ENCODE measurements at regions not wholly inside any gene's neighbourhood (a gene's known extent, or its start where the extent isn't known, plus 50 kb on each side); places are given as distances from the start of the nearest gene placed in this dataset.

DNA sequence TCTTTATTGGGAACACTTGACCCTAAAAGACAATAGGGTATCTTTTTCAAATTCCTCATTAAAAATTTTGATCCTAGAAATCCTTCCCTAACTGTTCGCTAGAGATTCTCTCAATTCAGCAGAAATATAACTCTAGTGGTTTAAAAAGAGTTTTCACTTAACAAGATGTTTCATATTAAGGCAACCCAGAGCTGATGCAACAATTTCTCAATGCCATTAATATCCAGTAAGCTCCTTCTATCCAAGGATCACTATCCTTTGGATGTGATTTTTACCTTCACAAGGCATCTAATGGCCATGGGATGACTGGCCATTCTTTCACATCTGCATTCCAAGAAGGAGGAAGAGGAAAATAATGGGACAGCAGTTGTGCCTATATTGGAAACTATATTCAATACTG is 183.4 kb downstream of the ANKRD50 start:
- intact Hi-C loops (cut with DNase I), result no loop called here
- no peaks in the 10 kb centered on the region for H3K27me3 ChIP-seq
- ATAC-seq (no peak), DNase-seq (no peak)
- H3K9me3 ChIP-seq, result no peaks in the 10 kb centered on the region
- no peak overlapping the region for H3K27ac ChIP-seq
- no peaks in the 10 kb centered on the region for H3K36me3 ChIP-seq
- TF ChIP-seq, protein P1, sequence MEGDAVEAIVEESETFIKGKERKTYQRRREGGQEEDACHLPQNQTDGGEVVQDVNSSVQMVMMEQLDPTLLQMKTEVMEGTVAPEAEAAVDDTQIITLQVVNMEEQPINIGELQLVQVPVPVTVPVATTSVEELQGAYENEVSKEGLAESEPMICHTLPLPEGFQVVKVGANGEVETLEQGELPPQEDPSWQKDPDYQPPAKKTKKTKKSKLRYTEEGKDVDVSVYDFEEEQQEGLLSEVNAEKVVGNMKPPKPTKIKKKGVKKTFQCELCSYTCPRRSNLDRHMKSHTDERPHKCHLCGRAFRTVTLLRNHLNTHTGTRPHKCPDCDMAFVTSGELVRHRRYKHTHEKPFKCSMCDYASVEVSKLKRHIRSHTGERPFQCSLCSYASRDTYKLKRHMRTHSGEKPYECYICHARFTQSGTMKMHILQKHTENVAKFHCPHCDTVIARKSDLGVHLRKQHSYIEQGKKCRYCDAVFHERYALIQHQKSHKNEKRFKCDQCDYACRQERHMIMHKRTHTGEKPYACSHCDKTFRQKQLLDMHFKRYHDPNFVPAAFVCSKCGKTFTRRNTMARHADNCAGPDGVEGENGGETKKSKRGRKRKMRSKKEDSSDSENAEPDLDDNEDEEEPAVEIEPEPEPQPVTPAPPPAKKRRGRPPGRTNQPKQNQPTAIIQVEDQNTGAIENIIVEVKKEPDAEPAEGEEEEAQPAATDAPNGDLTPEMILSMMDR (IDR thresholded peaks at IDR 0.05), result no peak
- no peaks in the 10 kb centered on the region for H3K4me1 ChIP-seq
- no peak overlapping the region for H3K4me3 ChIP-seq

DNA sequence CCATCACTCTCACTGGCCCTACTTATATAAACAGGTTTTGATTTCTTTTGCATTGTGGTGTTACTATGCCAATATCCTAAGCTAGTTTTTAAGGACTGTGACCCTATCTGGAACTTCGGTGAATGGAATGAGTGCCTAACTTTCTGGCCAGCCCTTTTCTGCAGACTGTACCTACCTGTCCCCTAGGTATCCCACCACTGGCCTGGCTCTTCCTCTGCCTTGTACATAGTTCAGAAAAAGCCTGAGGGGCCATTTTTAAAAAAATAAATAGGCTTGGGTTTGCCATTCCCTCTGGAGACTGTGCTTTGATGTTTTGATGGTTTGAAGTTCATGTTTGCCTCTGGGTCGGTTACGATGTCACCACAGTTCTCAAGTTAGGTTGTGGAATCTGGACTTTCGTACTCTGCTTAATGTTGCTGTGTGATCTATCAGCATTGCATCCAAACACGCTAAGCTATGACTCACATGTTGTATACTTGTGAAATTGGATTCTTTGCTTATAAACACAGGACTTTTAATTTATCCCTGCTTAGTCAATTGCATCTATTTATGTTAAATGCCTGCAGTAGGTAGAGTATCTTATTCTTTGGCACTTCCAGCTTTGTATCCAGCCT is 182.0 kb downstream of the ANKRD50 start:
- Histone ChIP-seq H3K36me3 (no peaks in the 10 kb centered on the region), H3K27me3 (no peaks in the 10 kb centered on the region), H3K9me3 (no peaks in the 10 kb centered on the region), H3K4me3 (no peak overlapping the region), H3K27ac (no peak overlapping the region), H3K4me1 (no peaks in the 10 kb centered on the region)
- no peak for DNase-seq
- no peak for ATAC-seq
- intact Hi-C loops (cut with DNase I), result no loop called here
- TF ChIP-seq, protein P1 (IDR thresholded peaks at IDR 0.05), result no peak

DNA sequence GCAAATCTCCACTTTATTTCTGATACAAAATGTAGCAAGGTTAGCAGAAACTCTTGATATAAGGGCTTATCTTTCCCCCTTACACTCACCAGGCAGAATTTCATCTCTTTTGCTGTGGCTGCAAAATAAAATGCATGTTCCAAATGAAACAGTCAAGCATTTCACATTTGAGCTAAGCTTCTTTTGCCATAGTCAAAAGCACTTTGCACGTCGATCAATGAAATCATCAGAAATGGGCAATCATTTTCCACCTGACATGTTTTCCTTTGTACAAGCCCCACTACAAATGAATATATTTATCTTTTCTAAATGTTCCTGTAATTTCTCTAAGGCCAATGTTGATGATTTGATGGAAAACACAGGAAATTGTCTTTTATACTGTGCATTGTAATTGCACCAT is 178.4 kb downstream of the ANKRD50 start:
- Histone ChIP-seq H3K9me3 (no peaks in the 10 kb centered on the region), H3K27me3 (no peaks in the 10 kb centered on the region), H3K36me3 (no peaks in the 10 kb centered on the region), H3K4me1 (no peaks in the 10 kb centered on the region), H3K4me3 (no peak overlapping the region), H3K27ac (no peak overlapping the region)
- ATAC-seq (no peak), DNase-seq (no peak)
- TF ChIP-seq, protein P1 (IDR thresholded peaks at IDR 0.05), result no peak
- intact Hi-C loops (cut with DNase I), result no loop called here

DNA sequence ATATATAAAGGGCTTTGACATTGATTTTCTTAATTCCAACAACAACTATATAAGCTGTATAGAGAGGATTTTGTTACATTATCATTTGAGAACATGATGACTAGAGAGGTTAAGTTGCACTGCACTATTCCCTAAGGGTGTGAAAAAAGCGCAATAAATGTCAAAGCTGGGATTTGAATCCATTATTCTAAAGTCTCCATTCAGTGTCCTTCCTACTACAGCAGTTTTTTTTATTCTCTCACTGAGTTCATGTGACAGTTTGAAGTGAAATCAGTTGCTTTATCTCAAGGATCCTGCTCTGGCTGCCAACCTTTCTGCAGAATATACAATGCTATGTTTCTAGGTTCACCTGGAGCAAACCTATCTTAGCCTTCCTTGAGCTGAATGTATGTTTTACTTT is 177.5 kb downstream of the ANKRD50 start:
- no peak for ATAC-seq
- Histone ChIP-seq H3K9me3 (no peaks in the 10 kb centered on the region), H3K27ac (no peak overlapping the region), H3K36me3 (no peaks in the 10 kb centered on the region), H3K4me1 (no peaks in the 10 kb centered on the region), H3K27me3 (no peaks in the 10 kb centered on the region), H3K4me3 (no peak overlapping the region)
- intact Hi-C loops (cut with DNase I), result no loop called here
- DNase-seq, result no peak
- TF ChIP-seq, protein P1 (IDR thresholded peaks at IDR 0.05), result no peak

DNA sequence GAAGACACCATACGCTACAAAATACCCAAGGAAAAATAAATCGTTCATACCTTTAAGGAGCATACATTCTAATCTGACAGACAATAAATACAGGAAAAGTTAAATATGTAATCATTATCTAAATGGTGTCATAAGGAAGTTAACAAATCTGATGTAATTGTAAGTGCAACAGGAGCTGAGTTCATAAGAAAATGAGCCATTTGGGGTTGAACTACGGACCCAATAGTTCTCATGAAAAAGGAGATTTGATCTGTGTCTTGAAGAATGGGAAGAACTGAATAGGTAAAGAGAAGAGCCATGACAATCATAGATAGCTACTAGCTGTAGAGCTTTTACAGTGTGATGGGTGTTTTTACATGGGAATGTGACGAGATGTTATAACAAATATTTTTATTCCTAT is 175.6 kb downstream of the ANKRD50 start:
- H3K27me3 ChIP-seq, result no peaks in the 10 kb centered on the region
- ATAC-seq, result no peak
- H3K4me1 ChIP-seq, result no peaks in the 10 kb centered on the region
- DNase-seq, result no peak
- intact Hi-C loops (cut with DNase I), result no loop called here
- no peaks in the 10 kb centered on the region for H3K36me3 ChIP-seq
- no peak overlapping the region for H3K27ac ChIP-seq
- H3K4me3 ChIP-seq, result no peak overlapping the region
- TF ChIP-seq, protein P1 (IDR thresholded peaks at IDR 0.05), result no peak
- no peaks in the 10 kb centered on the region for H3K9me3 ChIP-seq

DNA sequence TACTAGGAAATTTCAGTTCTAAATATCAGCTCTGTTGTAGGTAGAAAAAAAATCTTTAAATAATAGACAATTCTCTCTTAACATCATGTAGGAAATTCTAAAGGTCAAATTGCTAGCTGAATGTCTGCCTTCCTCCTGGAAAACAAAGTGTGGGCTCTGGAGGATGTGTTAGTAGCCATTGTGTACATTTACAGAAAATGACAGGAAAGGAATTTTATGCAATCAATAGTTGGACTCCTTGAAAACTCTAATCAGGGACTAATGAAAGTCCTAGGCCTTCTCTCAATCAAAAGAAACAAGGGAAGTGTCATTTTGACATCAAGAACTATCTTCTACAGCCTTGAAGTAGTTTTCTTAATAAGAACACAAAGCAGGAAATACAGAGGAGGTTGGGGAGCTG is 174.6 kb downstream of the ANKRD50 start:
- intact Hi-C loops (cut with DNase I), result no loop called here
- Histone ChIP-seq H3K27ac (no peak overlapping the region), H3K4me3 (no peak overlapping the region), H3K9me3 (no peaks in the 10 kb centered on the region), H3K4me1 (no peaks in the 10 kb centered on the region), H3K36me3 (no peaks in the 10 kb centered on the region), H3K27me3 (no peaks in the 10 kb centered on the region)
- TF ChIP-seq, protein P1 (IDR thresholded peaks at IDR 0.05), result no peak
- no peak for DNase-seq
- ATAC-seq, result no peak
